ENCODE measurements at regions not wholly inside any gene's neighbourhood (a gene's known extent, or its start where the extent isn't known, plus 50 kb on each side); places are given as distances from the start of the nearest gene placed in this dataset.
A peak's percentile ranks its signal among the peaks of the same experiment; 100 is the strongest.
"Not testable (repeated sequence)": the region's sequence is repeated elsewhere in the genome, so short reads cannot be mapped to it uniquely, and the experiment has no call there.

DNA sequence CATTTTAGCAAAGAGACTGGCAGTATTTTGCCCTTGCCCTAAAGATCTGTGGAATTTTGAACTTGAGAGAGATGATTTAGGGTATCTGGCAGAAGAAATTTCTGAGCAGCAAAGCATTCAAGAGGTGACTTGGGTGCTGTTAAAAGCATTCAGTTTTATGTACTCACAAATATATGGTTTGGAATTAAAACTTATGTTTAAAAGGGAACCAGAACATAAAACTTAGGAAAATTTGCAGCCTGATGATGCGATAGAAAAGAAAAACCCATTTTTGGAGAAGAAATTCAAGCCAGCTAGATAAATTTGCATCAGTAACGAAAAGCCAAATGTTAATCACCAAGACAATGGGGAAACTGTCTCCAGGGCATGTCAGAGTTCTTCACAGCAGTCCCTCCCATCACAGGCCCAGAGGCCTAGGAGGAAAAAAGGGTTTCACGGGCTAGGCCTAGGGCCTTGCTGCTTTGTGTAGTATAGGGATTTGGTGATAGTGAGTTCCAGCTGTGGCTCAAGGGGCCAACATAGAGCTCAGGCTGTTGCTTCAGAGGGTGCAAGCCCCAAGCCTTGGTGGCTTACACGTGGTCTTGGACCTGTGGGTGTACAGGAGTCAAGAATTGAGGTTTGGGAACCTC, 104.4 kb downstream of the ASB1 start:
- H3K27me3 Mint-ChIP-seq, H3K36me3 Mint-ChIP-seq, H3K4me3 Mint-ChIP-seq, H3K4me1 Mint-ChIP-seq, H3K27ac Mint-ChIP-seq: not testable (repeated sequence)
- peaks cover 0 to 19% (median 17%) of the 10 kb centered on the region in 3 donors for H3K9me3 Mint-ChIP-seq

DNA sequence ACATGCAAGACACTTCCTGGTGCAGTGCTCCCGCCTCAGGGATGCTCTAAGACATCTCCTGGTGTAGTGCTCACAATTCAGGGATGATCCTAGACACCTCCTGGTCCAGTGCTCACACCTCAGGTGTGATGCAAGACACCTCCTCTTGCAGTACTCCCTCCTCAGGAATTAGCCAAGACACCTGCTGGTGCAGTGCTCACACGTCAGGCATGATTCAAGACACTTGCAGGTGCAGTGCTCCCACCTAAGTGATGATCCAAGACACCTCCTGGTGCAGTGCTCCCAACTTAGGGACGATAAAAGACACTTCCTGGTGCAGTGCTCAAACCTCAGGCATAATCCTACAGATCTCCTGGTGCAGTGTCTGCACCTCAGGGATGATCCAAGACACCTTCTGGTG, 117.0 kb downstream of the ASB1 start:
- not testable (repeated sequence) for H3K36me3 Mint-ChIP-seq, H3K4me1 Mint-ChIP-seq, H3K4me3 Mint-ChIP-seq
- Mint-ChIP-seq H3K27ac (peak overlapping the region in 2 of 3 donors; percentile 53), H3K9me3 (peaks cover 4 to 15% (median 6%) of the 10 kb centered on the region in 3 donors), H3K27me3 (peaks cover 10% of the 10 kb centered on the region)

DNA sequence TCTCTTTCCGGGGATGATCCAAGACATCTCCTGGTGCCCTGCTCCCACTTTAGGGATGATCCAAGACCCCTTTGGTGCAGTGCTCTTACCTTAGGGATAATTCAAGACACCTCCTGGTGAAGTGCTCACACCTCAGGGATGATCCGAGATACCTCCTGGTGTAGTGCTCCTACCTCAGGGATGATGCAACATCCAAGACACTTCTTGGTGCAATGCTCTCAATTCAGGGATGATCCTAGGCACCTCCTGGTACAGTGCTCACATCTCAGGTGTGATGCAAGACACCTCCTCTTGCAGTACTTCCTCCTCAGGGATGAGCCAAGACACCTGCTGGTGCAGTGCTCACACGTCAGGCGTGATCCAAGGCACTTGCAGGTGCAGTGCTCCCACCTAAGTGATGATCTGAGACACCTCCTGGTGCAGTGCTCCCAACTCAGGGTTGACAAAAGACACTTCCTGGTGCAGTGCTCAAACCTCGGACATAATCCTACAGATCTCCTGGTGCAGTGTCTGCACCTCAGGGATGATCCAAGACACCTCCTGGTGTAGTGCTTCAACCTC, 122.3 kb downstream of the ASB1 start:
- H3K4me1 Mint-ChIP-seq = no peaks in the 10 kb centered on the region
- no peaks in the 10 kb centered on the region for H3K36me3 Mint-ChIP-seq
- H3K27ac Mint-ChIP-seq = no peak overlapping the region
- peaks cover 4% of the 10 kb centered on the region in 3 donors for H3K9me3 Mint-ChIP-seq
- no peak overlapping the region for H3K4me3 Mint-ChIP-seq
- peaks cover 11% of the 10 kb centered on the region for H3K27me3 Mint-ChIP-seq

DNA sequence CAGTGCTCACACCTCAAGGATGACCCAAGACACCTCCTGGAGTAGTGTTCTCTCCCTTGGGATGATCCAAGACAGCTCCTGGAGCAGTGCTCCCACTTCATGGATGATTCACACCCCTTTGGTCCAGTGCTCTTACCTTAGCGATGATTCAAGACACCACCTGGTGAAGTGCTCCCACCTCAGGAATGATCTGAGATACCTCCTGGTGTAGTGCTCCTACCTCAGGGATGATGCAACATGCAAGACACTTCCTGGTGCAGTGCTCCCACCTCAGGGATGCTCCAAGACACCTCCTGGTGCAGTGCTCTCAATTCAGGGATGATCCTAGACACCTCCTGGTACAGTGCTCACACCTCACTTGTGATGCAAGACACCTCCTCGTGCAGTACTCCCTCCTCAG, 123.1 kb downstream of the ASB1 start:
- Mint-ChIP-seq H3K27ac (no peak overlapping the region), H3K27me3 (peaks cover 10% of the 10 kb centered on the region), H3K36me3 (no peaks in the 10 kb centered on the region), H3K9me3 (peaks cover 4% of the 10 kb centered on the region in 3 donors), H3K4me3 (no peak overlapping the region), H3K4me1 (no peaks in the 10 kb centered on the region)

DNA sequence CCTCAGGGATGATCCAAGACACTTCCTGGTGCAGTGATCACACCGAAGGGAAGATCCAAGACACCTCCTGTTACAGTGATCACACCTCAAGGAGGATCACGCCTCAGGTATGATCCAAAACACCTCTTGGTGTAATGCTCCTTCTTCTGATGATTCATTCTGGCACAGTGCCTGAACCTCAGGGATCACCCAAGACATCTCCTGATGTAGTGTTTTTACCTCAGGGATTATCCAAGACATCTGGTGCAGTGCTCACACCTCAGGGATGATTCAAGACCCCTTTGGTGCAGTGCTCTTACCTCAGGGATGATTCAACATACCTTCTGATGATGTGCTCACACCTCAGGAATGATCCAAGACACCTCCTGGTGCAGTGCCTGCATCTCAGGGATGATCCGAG, 124.4 kb downstream of the ASB1 start:
- Mint-ChIP-seq H3K9me3 (peaks cover 2 to 4% (median 2%) of the 10 kb centered on the region in 3 donors), H3K27ac (no peak overlapping the region), H3K36me3 (no peaks in the 10 kb centered on the region), H3K27me3 (peaks cover 6% of the 10 kb centered on the region), H3K4me1 (no peaks in the 10 kb centered on the region), H3K4me3 (no peak overlapping the region)

DNA sequence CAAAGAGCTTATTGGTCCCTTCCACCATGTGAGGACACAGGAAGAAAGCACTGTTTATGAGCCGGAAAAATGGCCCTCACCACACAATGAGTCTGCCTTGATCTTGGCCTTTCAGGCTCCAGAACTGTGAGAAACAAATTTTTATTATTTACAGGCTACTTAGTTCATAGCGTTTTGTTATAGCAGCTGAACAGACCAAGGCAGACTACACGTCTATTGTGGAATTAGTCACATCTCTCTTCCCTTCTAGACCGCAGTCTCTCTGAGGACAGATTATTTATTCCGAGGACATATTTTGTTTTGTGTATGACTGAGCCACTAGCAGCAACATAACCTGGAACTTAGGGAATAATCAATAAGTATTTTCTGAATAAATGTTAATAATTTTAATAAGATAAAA, 125.5 kb downstream of the ASB1 start:
- Mint-ChIP-seq H3K4me3 (no peak overlapping the region), H3K27me3 (peaks cover 4% of the 10 kb centered on the region), H3K27ac (no peak overlapping the region), H3K36me3 (no peaks in the 10 kb centered on the region), H3K9me3 (peaks cover 1 to 4% (median 2%) of the 10 kb centered on the region in 3 donors), H3K4me1 (no peaks in the 10 kb centered on the region)

DNA sequence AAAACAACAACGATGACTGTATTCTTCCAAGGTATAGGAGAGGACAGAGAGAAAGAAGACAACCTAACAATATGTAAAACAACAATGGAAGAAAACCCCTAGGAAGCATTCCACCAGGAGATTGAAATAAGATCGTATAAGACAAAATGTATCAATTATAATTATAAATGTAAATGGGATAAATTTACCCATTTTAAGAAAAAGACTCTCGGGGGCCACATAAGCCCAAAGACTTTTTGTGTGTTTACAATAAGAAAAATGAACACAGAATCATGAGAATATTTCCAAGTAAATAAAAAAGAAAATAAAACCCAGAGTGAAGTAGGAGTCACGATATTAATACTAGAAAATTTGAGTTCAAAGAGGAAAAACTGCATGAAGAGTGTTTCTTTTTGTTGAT, 126.4 kb downstream of the ASB1 start:
- no peak overlapping the region for H3K27ac Mint-ChIP-seq
- no peak overlapping the region for H3K4me3 Mint-ChIP-seq
- peaks cover 2% of the 10 kb centered on the region for H3K27me3 Mint-ChIP-seq

DNA sequence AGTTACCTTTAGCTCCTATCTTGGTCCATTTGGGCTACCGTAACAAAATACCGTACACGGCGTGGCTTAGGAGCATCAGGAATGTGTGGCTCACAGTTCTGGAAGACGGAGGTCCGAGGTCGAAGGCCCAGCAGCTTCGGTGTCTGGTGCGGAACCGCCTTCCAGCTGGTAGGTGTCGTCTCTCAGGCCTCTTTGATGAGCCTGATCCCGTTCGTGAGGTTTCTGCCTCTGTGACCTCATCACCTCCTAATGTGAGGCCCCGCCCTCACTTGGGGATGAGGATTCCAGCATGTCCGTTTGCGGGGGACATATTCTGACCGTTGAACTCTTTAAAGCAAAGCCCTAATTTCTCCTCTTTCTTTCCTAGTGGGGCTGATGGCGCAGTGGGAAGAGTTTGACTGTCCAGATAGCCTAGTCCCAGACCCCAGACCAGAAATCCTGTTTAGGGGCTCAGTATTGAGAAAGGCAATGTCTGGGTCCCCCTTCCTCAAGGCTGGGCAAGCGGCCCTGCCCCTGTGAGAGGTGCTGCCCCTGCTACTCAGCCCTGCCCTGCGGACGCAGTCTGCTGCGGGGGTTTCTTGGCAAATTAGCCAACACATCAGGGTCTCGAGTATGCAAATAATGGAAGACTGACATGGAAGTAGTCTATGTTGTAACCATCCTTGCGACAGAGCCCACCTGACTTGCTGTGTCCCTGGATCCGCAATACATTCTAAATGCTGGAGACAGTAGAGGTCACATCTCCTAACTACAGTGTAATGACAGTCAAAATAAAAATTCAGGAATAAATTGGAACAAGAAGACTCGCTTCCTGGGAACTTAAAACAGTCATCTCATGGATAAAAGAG, 128.0 kb downstream of the ASB1 start:
- H3K9me3 Mint-ChIP-seq = peaks cover 0 to 4% (median 2%) of the 10 kb centered on the region in 3 donors
- no peak overlapping the region for H3K4me3 Mint-ChIP-seq
- H3K4me1 Mint-ChIP-seq = no peaks in the 10 kb centered on the region
- no peaks in the 10 kb centered on the region for H3K27me3 Mint-ChIP-seq
- no peaks in the 10 kb centered on the region for H3K36me3 Mint-ChIP-seq
- H3K27ac Mint-ChIP-seq = no peak overlapping the region

More for the DNA sequence above, 126.4 kb downstream of the ASB1 start:
- Mint-ChIP-seq H3K36me3 (no peaks in the 10 kb centered on the region), H3K4me1 (no peaks in the 10 kb centered on the region), H3K9me3 (peaks cover 0 to 4% (median 2%) of the 10 kb centered on the region in 3 donors)

DNA sequence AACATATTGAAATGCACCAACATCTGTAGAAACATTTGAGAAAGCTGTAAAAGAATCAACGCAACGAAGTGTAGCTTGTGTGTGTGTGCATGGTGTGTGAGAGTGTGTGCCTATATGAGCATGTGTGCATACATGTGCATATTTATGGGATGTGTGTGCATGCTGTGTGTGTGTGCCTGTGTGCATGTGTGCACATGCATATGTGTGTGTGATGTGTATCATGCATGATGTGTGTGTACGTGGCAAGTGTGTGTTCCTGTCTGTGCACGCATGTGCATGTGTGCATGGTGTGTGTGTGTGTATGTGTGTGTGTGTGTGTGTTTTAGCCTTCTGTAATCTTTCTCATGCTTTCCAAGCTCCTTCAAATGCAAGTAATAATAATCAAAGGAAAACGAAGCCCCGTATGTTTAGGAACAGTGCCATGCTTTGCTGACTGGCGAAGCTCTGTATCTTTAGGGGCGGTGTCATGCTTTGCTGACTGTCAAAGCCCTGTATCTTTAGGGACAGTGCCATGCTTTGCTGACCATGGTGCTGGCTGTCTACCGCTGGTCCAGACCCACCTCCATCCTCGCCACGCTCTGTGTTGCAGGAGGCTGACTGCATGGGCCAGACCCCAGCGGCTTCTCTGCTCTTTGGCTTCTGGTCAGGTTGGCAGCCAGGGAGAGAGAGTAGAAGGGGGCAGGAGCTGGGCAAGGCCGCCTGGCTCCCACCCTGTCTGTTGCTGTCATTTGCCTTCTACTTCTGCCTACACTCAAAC, 129.2 kb downstream of the ASB1 start:
- H3K4me3 Mint-ChIP-seq = peak overlapping the region in 1 of 4 donors; percentile 54
- no peaks in the 10 kb centered on the region for H3K36me3 Mint-ChIP-seq
- H3K27ac Mint-ChIP-seq = no peak overlapping the region
- no peaks in the 10 kb centered on the region for H3K4me1 Mint-ChIP-seq
- H3K27me3 Mint-ChIP-seq = peaks cover 3% of the 10 kb centered on the region
- H3K9me3 Mint-ChIP-seq = peaks cover 0 to 4% (median 0%) of the 10 kb centered on the region in 3 donors

DNA sequence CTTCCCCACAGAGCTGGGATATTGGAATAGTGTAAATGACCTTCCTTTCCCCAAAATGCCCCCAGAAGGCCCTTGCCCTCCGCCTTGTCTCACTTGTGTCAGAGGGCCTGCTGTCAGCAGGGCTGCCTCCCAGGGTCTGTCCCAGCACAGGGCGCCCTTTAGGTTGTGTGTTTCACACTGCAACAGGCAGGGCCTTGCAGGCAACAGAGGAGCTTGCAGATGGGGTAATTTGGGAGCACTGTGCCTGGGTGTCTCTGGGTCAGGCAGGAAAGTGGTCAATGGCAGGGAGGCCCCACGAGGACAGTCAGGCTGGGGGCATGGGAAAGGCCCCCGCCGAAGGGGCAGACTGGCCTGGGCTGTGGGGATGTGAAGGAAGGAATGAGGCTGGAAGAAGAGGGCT, 130.7 kb downstream of the ASB1 start:
- Mint-ChIP-seq H3K36me3 (no peaks in the 10 kb centered on the region), H3K27me3 (peaks cover 4% of the 10 kb centered on the region), H3K9me3 (peaks cover 0 to 4% (median 0%) of the 10 kb centered on the region in 3 donors), H3K27ac (no peak overlapping the region), H3K4me3 (no peak overlapping the region), H3K4me1 (no peaks in the 10 kb centered on the region)

DNA sequence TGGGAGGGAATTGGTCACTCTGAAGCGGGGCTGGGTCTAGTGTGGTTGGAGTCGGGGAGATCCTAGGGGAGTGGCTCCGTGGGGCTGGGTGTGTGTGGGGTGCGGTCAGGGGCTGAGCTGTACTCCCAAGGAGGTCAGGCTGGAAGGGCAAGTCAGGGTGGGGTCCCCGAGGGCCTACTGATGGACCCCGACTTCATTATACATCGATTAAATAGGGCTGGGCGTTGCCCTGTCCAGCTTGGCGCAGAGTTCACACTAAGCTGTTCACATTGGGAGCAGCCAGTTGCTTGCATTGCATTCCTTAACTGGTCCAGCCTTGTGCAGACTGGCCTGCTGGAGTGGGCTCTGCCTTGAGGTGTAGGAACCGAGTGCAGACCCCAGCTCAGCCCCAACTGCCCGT, 131.2 kb downstream of the ASB1 start:
- peaks cover 0 to 3% (median 0%) of the 10 kb centered on the region in 3 donors for H3K9me3 Mint-ChIP-seq
- no peak overlapping the region for H3K4me3 Mint-ChIP-seq
- peaks cover 4% of the 10 kb centered on the region for H3K27me3 Mint-ChIP-seq
- H3K4me1 Mint-ChIP-seq = no peaks in the 10 kb centered on the region
- H3K27ac Mint-ChIP-seq = no peak overlapping the region
- no peaks in the 10 kb centered on the region for H3K36me3 Mint-ChIP-seq

DNA sequence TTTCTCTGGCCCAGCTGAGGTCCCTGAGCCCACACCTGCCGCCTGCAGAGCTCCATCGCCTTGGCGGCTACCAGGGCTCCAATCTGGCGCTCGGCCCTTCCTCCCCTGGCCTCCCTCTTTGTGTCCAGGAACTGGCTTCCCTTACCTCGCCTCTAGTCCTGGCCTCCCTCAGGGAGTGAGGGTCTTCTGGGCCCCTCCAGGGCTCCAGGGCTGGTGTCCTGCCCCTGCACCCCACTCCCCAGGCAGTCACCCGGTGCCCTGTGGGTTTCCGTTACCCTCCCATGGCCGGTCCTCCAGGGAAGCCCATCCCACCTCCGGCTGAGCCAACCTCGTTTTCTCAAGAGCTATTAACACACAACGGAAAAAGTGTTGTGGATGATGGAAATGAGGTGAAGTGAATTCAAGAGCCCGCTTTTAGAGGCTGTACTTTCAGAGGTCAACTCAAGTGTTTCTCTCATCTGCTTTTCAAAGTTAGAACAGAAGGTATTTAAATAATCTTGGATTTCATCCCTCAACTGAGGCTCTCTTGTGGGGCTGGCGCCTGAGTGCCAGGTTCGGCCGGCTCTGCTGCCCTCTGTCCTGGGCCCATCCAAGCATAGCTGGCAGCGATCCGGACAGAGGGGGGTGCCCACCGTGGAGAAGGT, 131.9 kb downstream of the ASB1 start:
- Mint-ChIP-seq H3K27ac (peak overlapping the region in 1 of 3 donors; percentile 39), H3K36me3 (no peaks in the 10 kb centered on the region), H3K9me3 (no peaks in the 10 kb centered on the region), H3K4me1 (no peaks in the 10 kb centered on the region), H3K4me3 (no peak overlapping the region), H3K27me3 (peaks cover 6% of the 10 kb centered on the region)

DNA sequence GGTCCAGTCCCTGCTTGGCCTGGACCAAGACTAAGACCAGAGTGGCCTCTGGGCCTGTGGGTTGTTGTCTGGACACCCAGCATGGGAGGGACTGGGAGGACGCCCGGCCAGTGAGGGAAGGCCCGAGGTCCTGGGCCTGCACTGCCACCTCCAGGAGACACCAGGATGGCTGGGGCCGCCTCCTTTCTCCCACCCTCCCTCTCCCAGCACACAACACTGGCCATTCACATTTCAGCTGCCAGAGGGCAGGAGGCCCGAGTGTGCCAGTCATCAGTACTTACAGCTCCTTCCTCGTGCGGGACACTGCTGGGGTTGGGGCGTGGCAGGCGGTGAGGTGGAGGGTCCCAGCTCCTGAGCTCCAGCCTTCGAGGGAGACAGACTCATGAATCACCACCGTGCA, 133.5 kb downstream of the ASB1 start:
- Mint-ChIP-seq H3K36me3 (no peaks in the 10 kb centered on the region), H3K9me3 (no peaks in the 10 kb centered on the region), H3K27ac (no peak overlapping the region), H3K4me3 (no peak overlapping the region), H3K4me1 (no peaks in the 10 kb centered on the region), H3K27me3 (peaks cover 7% of the 10 kb centered on the region)

DNA sequence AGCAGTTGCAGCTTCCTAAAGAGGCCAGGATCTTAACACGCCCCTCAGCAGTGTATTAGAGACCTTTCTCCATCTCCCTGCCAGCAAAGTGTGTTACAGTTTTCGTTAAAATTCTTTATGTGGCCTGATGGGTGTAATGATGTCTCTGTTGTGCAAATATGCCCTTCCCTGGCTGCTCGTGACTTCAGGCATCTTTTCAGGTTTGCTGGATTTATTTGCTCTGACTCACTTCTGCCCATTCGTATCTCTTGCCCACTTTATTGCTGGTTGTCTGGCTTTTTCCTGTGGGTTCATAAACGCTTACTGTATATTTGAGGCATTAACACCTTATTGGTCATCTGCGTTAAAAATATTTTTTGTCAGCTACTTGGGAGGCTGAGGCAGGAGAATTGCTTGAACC, 134.5 kb downstream of the ASB1 start:
- no peaks in the 10 kb centered on the region for H3K4me1 Mint-ChIP-seq
- H3K36me3 Mint-ChIP-seq = no peaks in the 10 kb centered on the region
- H3K9me3 Mint-ChIP-seq = no peaks in the 10 kb centered on the region
- H3K27me3 Mint-ChIP-seq = peaks cover 7% of the 10 kb centered on the region
- H3K4me3 Mint-ChIP-seq = no peak overlapping the region
- no peak overlapping the region for H3K27ac Mint-ChIP-seq

DNA sequence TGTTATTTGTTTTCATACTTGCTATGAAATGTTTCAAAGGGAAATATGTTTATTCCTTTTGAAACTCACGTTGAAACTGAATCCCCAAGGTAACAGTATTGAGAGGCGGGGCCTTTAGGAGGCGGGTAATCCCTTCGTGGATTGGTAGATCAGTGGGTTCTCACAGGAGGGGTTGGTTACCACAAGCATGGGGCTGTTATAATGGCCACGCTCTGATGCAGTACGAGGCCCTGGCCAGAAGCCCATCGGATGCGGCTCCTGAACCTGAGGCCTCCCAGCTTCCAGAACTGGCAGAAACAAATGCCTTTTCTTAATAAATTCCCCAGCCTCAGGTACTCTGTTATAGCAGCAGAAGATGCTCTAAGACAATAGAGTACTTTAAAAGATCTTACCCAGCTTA, 135.7 kb downstream of the ASB1 start:
- H3K27me3 Mint-ChIP-seq = peaks cover 7% of the 10 kb centered on the region
- no peaks in the 10 kb centered on the region for H3K4me1 Mint-ChIP-seq

More for the DNA sequence above, 135.7 kb downstream of the ASB1 start:
- Mint-ChIP-seq H3K4me3 (no peak overlapping the region), H3K36me3 (no peaks in the 10 kb centered on the region), H3K9me3 (no peaks in the 10 kb centered on the region), H3K27ac (no peak overlapping the region)

Measured in IgD-negative memory B cell (primary cell).